NB4 (cell line): ENCODE measurements at regions not wholly inside any gene's neighbourhood (a gene's known extent, or its start where the extent isn't known, plus 50 kb on each side); places are given as distances from the start of the nearest gene placed in this dataset.

Source experiments
- MYC ChIP-seq: IDR thresholded peaks from 2 replicates; pipeline ENCODE4 v1.6.1; 2011; ENCODE audit warnings: low read depth, low read length
- TF ChIP-seq, protein P1 (sequence below): IDR thresholded peaks from one replicate; pipeline ENCODE4 v1.5.1; 2012; ENCODE audit warnings: low read depth, low read length

GRCh38 chr1:213423605-213424004 lies 372.6 kb downstream of the RPS6KC1 start:
- no peak for TF ChIP-seq MYC
- TF ChIP-seq, protein P1, sequence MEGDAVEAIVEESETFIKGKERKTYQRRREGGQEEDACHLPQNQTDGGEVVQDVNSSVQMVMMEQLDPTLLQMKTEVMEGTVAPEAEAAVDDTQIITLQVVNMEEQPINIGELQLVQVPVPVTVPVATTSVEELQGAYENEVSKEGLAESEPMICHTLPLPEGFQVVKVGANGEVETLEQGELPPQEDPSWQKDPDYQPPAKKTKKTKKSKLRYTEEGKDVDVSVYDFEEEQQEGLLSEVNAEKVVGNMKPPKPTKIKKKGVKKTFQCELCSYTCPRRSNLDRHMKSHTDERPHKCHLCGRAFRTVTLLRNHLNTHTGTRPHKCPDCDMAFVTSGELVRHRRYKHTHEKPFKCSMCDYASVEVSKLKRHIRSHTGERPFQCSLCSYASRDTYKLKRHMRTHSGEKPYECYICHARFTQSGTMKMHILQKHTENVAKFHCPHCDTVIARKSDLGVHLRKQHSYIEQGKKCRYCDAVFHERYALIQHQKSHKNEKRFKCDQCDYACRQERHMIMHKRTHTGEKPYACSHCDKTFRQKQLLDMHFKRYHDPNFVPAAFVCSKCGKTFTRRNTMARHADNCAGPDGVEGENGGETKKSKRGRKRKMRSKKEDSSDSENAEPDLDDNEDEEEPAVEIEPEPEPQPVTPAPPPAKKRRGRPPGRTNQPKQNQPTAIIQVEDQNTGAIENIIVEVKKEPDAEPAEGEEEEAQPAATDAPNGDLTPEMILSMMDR = no peak
